ENCODE measurements at regions not wholly inside any gene's neighbourhood (a gene's known extent, or its start where the extent isn't known, plus 50 kb on each side); places are given as distances from the start of the nearest gene placed in this dataset.
A peak's percentile ranks its signal among the peaks of the same experiment; 100 is the strongest.

- TF ChIP-seq CTCF (IDR thresholded peaks at IDR 0.05), result no peak
- ATAC-seq (ENCODE audit: low FRiP score), result no peak
- no peak for DNase-seq (ENCODE audit: low spot score)
Measured at GRCh38 chr11:27215471-27216269, 147.3 kb downstream of the CCDC34 start.

GRCh38 chr11:27214713-27215112 is 148.3 kb downstream of the CCDC34 start:
- no peak for TF ChIP-seq CTCF (IDR thresholded peaks at IDR 0.05)
- no peak for DNase-seq (ENCODE audit: low spot score)
- no peak for ATAC-seq (ENCODE audit: low FRiP score)

GRCh38 chr11:27213232-27213660 is 149.8 kb downstream of the CCDC34 start:
- no peak for DNase-seq (ENCODE audit: low spot score)
- peak; percentile 74 for ATAC-seq (ENCODE audit: low FRiP score)
- TF ChIP-seq CTCF (IDR thresholded peaks at IDR 0.05), result no peak

- TF ChIP-seq CTCF (IDR thresholded peaks at IDR 0.05), result no peak
- no peak for ATAC-seq (ENCODE audit: low FRiP score)
- DNase-seq (ENCODE audit: low spot score), result no peak
Measured at GRCh38 chr11:27212248-27212780, 150.7 kb downstream of the CCDC34 start.

GRCh38 chr11:27211370-27212127 is 151.5 kb downstream of the CCDC34 start:
- no peak for DNase-seq (ENCODE audit: low spot score)
- ATAC-seq (ENCODE audit: low FRiP score), result no peak
- no peak for TF ChIP-seq CTCF (IDR thresholded peaks at IDR 0.05)

- TF ChIP-seq CTCF (IDR thresholded peaks at IDR 0.05), result no peak
- ATAC-seq (ENCODE audit: low FRiP score) (no peak), DNase-seq (ENCODE audit: low spot score) (no peak)
Measured at GRCh38 chr11:27210531-27210930, 152.5 kb downstream of the CCDC34 start.
